SK-N-SH (cell line): ENCODE measurements at regions not wholly inside any gene's neighbourhood (a gene's known extent, or its start where the extent isn't known, plus 50 kb on each side); places are given as distances from the start of the nearest gene placed in this dataset.

ENCODE experiments used
- CTCF ChIA-PET: fragments of 300-600, 350-600 bp; formaldehyde crosslinking; extraction: SDS; loops from one replicate; lab custom pipeline; 2021; lab: Yijun Ruan, JAX
- POLR2A ChIA-PET: fragments of 350-600 bp; sonication (Branson Sonifier 250); formaldehyde crosslinking; extraction: SDS; loops from one replicate; lab custom pipeline; 2020; ENCODE audit warnings: antibody characterized with exemption, inconsistent platforms; lab: Yijun Ruan, JAX
- DNase-seq: peaks from one replicate; pipeline ENCODE4 v3.0.0; 2012
- H2AFZ ChIP-seq: fragments of 200-600 bp; sonication (generic); 2 replicates; pipeline ENCODE4 v1.8.1; 2016; ENCODE audit warnings: antibody characterized with exemption, mild to moderate bottlenecking, low read depth
- H3F3A ChIP-seq: fragments of 200-600 bp; sonication (generic); replicated peaks from 2 replicates; pipeline ENCODE3; 2016; ENCODE audit warnings: antibody characterized with exemption, mild to moderate bottlenecking; ENCODE audit not compliant: insufficient read depth
- H3K27ac ChIP-seq, 2 experiments: fragments of 200-500 bp in 1 of 2; fragments of 200-600 bp in 1 of 2; sonication (Bioruptor generic) in 1 of 2; sonication (generic), shearing (Covaris generic) in 1 of 2; 2 replicates each; pipeline versions ENCODE4 v1.5.1 to v1.6.1; 2014 to 2016; ENCODE audit warnings: low read depth in 2 of 2, inconsistent platforms in 1 of 2, low read length in 1 of 2, mild to moderate bottlenecking in 1 of 2, mixed read lengths in 1 of 2
- H3K27me3 ChIP-seq: fragments of 200-600 bp; sonication (generic), shearing (Covaris generic); 2 replicates; pipeline ENCODE4 v1.6.1; 2016; ENCODE audit warnings: mixed run types; ENCODE audit not compliant: insufficient read depth
- H3K36me3 ChIP-seq, 2 experiments: fragments of 200-500 bp in 1 of 2; fragments of 200-600 bp in 1 of 2; sonication (Bioruptor generic) in 1 of 2; sonication (generic) in 1 of 2; replicated peaks in 1 of 2; 2 replicates each; pipeline versions ENCODE3 to v1.5.1; 2014 to 2016; ENCODE audit warnings: low read length in 1 of 2, mild to moderate bottlenecking in 1 of 2; ENCODE audit not compliant: insufficient read depth in 2 of 2, control insufficient read depth in 1 of 2
- H3K4me1 ChIP-seq, 2 experiments: fragments of 200-500 bp in 1 of 2; fragments of 200-600 bp in 1 of 2; sonication (Bioruptor generic) in 1 of 2; sonication (generic), shearing (Covaris generic) in 1 of 2; 2 replicates each; pipeline versions ENCODE4 v1.5.1 to v1.6.1; 2014 to 2016; ENCODE audit warnings: low read depth in 1 of 2, low read length in 1 of 2, mixed run types in 1 of 2; ENCODE audit not compliant: insufficient read depth in 2 of 2, control insufficient read depth in 1 of 2
- H3K4me2 ChIP-seq: fragments of 200-600 bp; sonication (generic), shearing (Covaris generic); 2 replicates; pipeline ENCODE4 v1.6.1; 2017; ENCODE audit warnings: mixed run types
- H3K4me3 ChIP-seq, 2 experiments: fragments of 200-500 bp in 1 of 2; fragments of 200-600 bp in 1 of 2; sonication (Bioruptor generic) in 1 of 2; sonication (generic), shearing (Covaris generic) in 1 of 2; 2 replicates each; pipeline versions ENCODE4 v1.5.1 to v1.8.1; 2014 to 2016; ENCODE audit warnings: low read depth in 2 of 2, inconsistent platforms in 1 of 2, low read length in 1 of 2, mild to moderate bottlenecking in 1 of 2, mixed read lengths in 1 of 2, moderate library complexity in 1 of 2
- H3K79me2 ChIP-seq: fragments of 200-600 bp; sonication (generic); 2 replicates; pipeline ENCODE4 v1.8.1; 2017; ENCODE audit warnings: mild to moderate bottlenecking; ENCODE audit not compliant: insufficient read depth
- H3K9ac ChIP-seq: fragments of 200-600 bp; sonication (generic); 2 replicates; pipeline ENCODE4 v1.6.1; 2017; ENCODE audit warnings: mixed run types
- H3K9me2 ChIP-seq: fragments of 200-600 bp; sonication (generic); 2 replicates; pipeline ENCODE4 v1.6.1; 2017; ENCODE audit warnings: mixed run types
- H3K9me3 ChIP-seq: fragments of 200-600 bp; sonication (generic); 2 replicates; pipeline ENCODE4 v1.6.1; 2017; ENCODE audit warnings: mixed run types, mild to moderate bottlenecking, moderate library complexity
- H4K20me1 ChIP-seq: fragments of 200-600 bp; sonication (generic); 2 replicates; pipeline ENCODE4 v1.6.1; 2017; ENCODE audit warnings: mild to moderate bottlenecking, mixed run types; ENCODE audit not compliant: insufficient read depth
- CHD2 ChIP-seq: fragments of 150-350 bp; IDR thresholded peaks from 2 replicates; pipeline ENCODE4 v1.6.1; 2018; ENCODE audit warnings: low read length; ENCODE audit not compliant: partially characterized antibody
- ELF1 ChIP-seq: IDR thresholded peaks from 2 replicates; pipeline ENCODE4 v1.4.0; 2012
- EZH2phosphoT487 ChIP-seq: fragments of 200-600 bp; sonication (generic); IDR thresholded peaks from 2 replicates; pipeline ENCODE4 v1.6.1; 2017; ENCODE audit warnings: low read depth, mixed run types, mild to moderate bottlenecking, antibody characterized with exemption, moderate library complexity, borderline replicate concordance
- FOSL2 ChIP-seq: IDR thresholded peaks from 2 replicates; pipeline ENCODE4 v1.4.0; 2012; ENCODE audit warnings: low read depth, mild to moderate bottlenecking, moderate library complexity, borderline replicate concordance
- FOXJ3 ChIP-seq: sonication (generic); formaldehyde crosslinking; IDR thresholded peaks from 2 replicates; pipeline ENCODE4 v1.5.1; 2020; ENCODE audit warnings: mild to moderate bottlenecking, missing genetic modification reagents
- FOXM1 ChIP-seq: IDR thresholded peaks from 2 replicates; pipeline ENCODE4 v1.4.0; 2012; ENCODE audit warnings: low read depth, mild to moderate bottlenecking
- GABPA ChIP-seq: IDR thresholded peaks from 2 replicates; pipeline ENCODE4 v1.4.0; 2012; ENCODE audit warnings: low read depth, mild to moderate bottlenecking
- JUND ChIP-seq: IDR thresholded peaks from 2 replicates; pipeline ENCODE4 v1.4.0; 2012
- NRF1 ChIP-seq: IDR thresholded peaks from 2 replicates; pipeline ENCODE4 v1.6.1; 2012; ENCODE audit warnings: low read depth, mild to moderate bottlenecking, low read length
- POLR2AphosphoS5 ChIP-seq: IDR thresholded peaks from 2 replicates; pipeline ENCODE4 v1.6.1; 2012; ENCODE audit warnings: low read depth, low read length
- RAD21 ChIP-seq: IDR thresholded peaks from 2 replicates; pipeline ENCODE4 v1.6.1; 2012; ENCODE audit warnings: mild to moderate bottlenecking, low read length
- RCOR1 ChIP-seq: fragments of 150-350 bp; IDR thresholded peaks from 2 replicates; pipeline ENCODE4 v1.6.1; 2017; ENCODE audit warnings: antibody characterized with exemption, low read length
- SMC3 ChIP-seq: IDR thresholded peaks from 2 replicates; pipeline ENCODE4 v1.6.1; 2012; ENCODE audit warnings: low read depth, low read length, improper control_type of control experiment
- TAF1 ChIP-seq: IDR thresholded peaks from 2 replicates; pipeline ENCODE4 v1.6.1; 2012; ENCODE audit warnings: low read depth, mild to moderate bottlenecking, low read length, moderate library complexity, borderline replicate concordance
- TCF12 ChIP-seq: IDR thresholded peaks from 2 replicates; pipeline ENCODE4 v1.4.0; 2012
- WGBS: methylation state at CpG from one replicate; pipeline ENCODE4 v1.1.6; 2017; ENCODE audit warnings: low lambda C conversion rate; 5-methylcytosine and 5-hydroxymethylcytosine counted together
- TF ChIP-seq, protein P1 (sequence below): fragments of 200-600 bp; sonication (generic); IDR thresholded peaks from 2 replicates; pipeline ENCODE4 v1.6.1; 2017; ENCODE audit warnings: antibody characterized with exemption, mild to moderate bottlenecking, moderate library complexity
- TF ChIP-seq, protein P2 (sequence below): IDR thresholded peaks from 2 replicates; pipeline ENCODE4 v1.4.0; 2012; ENCODE audit warnings: low read depth, borderline replicate concordance
- TF ChIP-seq, protein P3 (sequence below): IDR thresholded peaks from 2 replicates; pipeline ENCODE4 v1.4.0; 2012; ENCODE audit warnings: low read depth
- TF ChIP-seq, protein P4 (sequence below): fragments of 150-350 bp; IDR thresholded peaks from 2 replicates; pipeline ENCODE4 v1.6.1; 2017; ENCODE audit warnings: antibody characterized with exemption, low read length, low read depth, borderline replicate concordance
- TF ChIP-seq, protein P5 (sequence below): IDR thresholded peaks from 2 replicates; pipeline ENCODE4 v1.6.1; 2012; ENCODE audit warnings: mild to moderate bottlenecking, low read depth, low read length, moderate library complexity

DNA sequence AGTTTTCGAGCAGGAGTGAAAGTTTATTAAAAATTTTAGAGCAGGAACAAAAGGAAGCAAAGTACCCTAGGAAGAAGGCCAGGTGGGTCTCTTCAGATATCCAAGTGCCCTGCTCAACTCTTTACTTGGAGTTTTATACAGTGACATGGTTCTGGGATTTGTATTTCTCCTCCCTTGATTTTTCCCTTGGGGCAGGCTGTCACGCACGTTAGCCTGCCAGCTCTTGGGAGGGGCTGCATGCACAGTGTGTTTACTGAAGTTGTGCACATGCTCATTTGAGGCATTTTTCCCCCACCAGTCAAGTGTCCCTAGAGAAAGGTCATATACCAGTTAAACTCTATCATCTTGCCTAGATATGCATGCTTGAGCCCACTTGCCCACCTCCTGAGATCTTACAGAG is 102.5 kb upstream of the GABRA2 start:
- no peaks in the 10 kb centered on the region for H3K79me2 ChIP-seq
- TF ChIP-seq RCOR1 (no peak), RAD21 (no peak), JUND (no peak)
- TF ChIP-seq, protein P1, sequence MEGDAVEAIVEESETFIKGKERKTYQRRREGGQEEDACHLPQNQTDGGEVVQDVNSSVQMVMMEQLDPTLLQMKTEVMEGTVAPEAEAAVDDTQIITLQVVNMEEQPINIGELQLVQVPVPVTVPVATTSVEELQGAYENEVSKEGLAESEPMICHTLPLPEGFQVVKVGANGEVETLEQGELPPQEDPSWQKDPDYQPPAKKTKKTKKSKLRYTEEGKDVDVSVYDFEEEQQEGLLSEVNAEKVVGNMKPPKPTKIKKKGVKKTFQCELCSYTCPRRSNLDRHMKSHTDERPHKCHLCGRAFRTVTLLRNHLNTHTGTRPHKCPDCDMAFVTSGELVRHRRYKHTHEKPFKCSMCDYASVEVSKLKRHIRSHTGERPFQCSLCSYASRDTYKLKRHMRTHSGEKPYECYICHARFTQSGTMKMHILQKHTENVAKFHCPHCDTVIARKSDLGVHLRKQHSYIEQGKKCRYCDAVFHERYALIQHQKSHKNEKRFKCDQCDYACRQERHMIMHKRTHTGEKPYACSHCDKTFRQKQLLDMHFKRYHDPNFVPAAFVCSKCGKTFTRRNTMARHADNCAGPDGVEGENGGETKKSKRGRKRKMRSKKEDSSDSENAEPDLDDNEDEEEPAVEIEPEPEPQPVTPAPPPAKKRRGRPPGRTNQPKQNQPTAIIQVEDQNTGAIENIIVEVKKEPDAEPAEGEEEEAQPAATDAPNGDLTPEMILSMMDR = no peak
- TF ChIP-seq, protein P2, sequence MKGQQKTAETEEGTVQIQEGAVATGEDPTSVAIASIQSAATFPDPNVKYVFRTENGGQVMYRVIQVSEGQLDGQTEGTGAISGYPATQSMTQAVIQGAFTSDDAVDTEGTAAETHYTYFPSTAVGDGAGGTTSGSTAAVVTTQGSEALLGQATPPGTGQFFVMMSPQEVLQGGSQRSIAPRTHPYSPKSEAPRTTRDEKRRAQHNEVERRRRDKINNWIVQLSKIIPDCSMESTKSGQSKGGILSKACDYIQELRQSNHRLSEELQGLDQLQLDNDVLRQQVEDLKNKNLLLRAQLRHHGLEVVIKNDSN = no peak
- TF ChIP-seq, all 33 proteins: peak for 0
- Histone ChIP-seq H3K36me3 (no peaks in the 10 kb centered on the region), H3K27ac (no peak overlapping the region), H3K9me3 (no peaks in the 10 kb centered on the region), H3F3A (no peaks in the 10 kb centered on the region), H3K4me3 (no peak overlapping the region), H3K4me2 (no peak overlapping the region), H2AFZ (no peak overlapping the region), H4K20me1 (no peaks in the 10 kb centered on the region), H3K9me2 (no peaks in the 10 kb centered on the region), H3K4me1 (no peaks in the 10 kb centered on the region), H3K9ac (no peak overlapping the region), H3K27me3 (no peaks in the 10 kb centered on the region)
- CTCF ChIA-PET = no interaction called here
- WGBS = 6% methylated on average over 3 of the region's 3 CpGs
- POLR2A ChIA-PET = no interaction called here
- DNase-seq = no peak

DNA sequence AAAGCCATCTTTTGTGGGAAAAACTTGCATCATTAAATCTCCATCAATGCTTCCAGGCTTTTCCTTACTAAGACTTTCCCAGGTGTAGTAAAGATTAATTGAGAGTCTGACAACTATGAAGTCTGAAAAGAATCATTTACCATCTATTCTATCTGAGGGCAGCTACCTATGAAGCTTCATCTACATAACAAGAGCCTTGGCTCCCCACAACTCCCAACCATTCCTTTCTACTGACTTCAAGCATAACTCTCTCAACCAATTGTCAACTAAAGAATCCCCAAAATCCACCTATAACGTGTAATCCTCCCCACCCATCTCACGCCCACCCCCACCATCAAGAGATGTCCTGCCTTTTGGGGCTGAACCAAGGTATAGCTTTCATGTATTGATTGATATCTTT is 101.5 kb upstream of the GABRA2 start:
- ChIA-PET CTCF (no interaction called here), POLR2A (no interaction called here)
- no peak for DNase-seq
- no peaks in the 10 kb centered on the region for H3K27me3 ChIP-seq
- H3K9ac ChIP-seq = no peak overlapping the region
- no peaks in the 10 kb centered on the region for H3K9me3 ChIP-seq
- H4K20me1 ChIP-seq = no peaks in the 10 kb centered on the region
- H3K36me3 ChIP-seq = no peaks in the 10 kb centered on the region
- no peak overlapping the region for H3K27ac ChIP-seq
- no peaks in the 10 kb centered on the region for H3K4me1 ChIP-seq
- no peak overlapping the region for H3K4me3 ChIP-seq
- no peak overlapping the region for H3K4me2 ChIP-seq
- no peaks in the 10 kb centered on the region for H3K79me2 ChIP-seq
- H3F3A ChIP-seq = no peaks in the 10 kb centered on the region
- TF ChIP-seq RAD21 = no peak
- TF ChIP-seq ELF1 = no peak
- no peak for TF ChIP-seq RCOR1
- TF ChIP-seq FOXJ3 (CRISPR knock-in tag) = no peak
- no peak for TF ChIP-seq CHD2
- no peak for TF ChIP-seq POLR2AphosphoS5
- no peak for TF ChIP-seq NRF1
- TF ChIP-seq FOXM1 = no peak
- TF ChIP-seq, protein P3, sequence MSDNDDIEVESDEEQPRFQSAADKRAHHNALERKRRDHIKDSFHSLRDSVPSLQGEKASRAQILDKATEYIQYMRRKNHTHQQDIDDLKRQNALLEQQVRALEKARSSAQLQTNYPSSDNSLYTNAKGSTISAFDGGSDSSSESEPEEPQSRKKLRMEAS = no peak
- TF ChIP-seq FOSL2 = no peak
- TF ChIP-seq EZH2phosphoT487 = no peak
- TF ChIP-seq, protein P4, sequence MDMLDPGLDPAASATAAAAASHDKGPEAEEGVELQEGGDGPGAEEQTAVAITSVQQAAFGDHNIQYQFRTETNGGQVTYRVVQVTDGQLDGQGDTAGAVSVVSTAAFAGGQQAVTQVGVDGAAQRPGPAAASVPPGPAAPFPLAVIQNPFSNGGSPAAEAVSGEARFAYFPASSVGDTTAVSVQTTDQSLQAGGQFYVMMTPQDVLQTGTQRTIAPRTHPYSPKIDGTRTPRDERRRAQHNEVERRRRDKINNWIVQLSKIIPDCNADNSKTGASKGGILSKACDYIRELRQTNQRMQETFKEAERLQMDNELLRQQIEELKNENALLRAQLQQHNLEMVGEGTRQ = no peak
- TF ChIP-seq, protein P5, sequence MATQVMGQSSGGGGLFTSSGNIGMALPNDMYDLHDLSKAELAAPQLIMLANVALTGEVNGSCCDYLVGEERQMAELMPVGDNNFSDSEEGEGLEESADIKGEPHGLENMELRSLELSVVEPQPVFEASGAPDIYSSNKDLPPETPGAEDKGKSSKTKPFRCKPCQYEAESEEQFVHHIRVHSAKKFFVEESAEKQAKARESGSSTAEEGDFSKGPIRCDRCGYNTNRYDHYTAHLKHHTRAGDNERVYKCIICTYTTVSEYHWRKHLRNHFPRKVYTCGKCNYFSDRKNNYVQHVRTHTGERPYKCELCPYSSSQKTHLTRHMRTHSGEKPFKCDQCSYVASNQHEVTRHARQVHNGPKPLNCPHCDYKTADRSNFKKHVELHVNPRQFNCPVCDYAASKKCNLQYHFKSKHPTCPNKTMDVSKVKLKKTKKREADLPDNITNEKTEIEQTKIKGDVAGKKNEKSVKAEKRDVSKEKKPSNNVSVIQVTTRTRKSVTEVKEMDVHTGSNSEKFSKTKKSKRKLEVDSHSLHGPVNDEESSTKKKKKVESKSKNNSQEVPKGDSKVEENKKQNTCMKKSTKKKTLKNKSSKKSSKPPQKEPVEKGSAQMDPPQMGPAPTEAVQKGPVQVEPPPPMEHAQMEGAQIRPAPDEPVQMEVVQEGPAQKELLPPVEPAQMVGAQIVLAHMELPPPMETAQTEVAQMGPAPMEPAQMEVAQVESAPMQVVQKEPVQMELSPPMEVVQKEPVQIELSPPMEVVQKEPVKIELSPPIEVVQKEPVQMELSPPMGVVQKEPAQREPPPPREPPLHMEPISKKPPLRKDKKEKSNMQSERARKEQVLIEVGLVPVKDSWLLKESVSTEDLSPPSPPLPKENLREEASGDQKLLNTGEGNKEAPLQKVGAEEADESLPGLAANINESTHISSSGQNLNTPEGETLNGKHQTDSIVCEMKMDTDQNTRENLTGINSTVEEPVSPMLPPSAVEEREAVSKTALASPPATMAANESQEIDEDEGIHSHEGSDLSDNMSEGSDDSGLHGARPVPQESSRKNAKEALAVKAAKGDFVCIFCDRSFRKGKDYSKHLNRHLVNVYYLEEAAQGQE = no peak
- TF ChIP-seq TAF1 = no peak
- TF ChIP-seq TCF12 = no peak
- no peak for TF ChIP-seq GABPA
- no peak for TF ChIP-seq SMC3
- 0% methylated on average over 2 of the region's 2 CpGs for WGBS
- no peaks in the 10 kb centered on the region for H3K9me2 ChIP-seq
- H2AFZ ChIP-seq = no peak overlapping the region
